OCI-LY1 (cell line): ENCODE measurements at regions not wholly inside any gene's neighbourhood (a gene's known extent, or its start where the extent isn't known, plus 50 kb on each side); places are given as distances from the start of the nearest gene placed in this dataset.

Source experiments
- H2AFZ ChIP-seq: fragments of 200-600 bp; sonication (generic), shearing (Covaris generic); 2 replicates; pipeline ENCODE4 v1.6.0; 2014; ENCODE audit warnings: antibody characterized with exemption, mild to moderate bottlenecking, low read length
- H3F3A ChIP-seq: fragments of 200-600 bp; sonication (generic), shearing (Covaris generic); 2 replicates; pipeline ENCODE4 v1.6.0; 2014; ENCODE audit warnings: mild to moderate bottlenecking, antibody characterized with exemption, low read length, moderate library complexity; ENCODE audit not compliant: insufficient read depth
- H3K27ac ChIP-seq: fragments of 200-600 bp; sonication (generic); 2 replicates; pipeline ENCODE4 v1.5.1; 2014; ENCODE audit warnings: low read length, mixed run types, mild to moderate bottlenecking, low read depth; ENCODE audit not compliant: poor library complexity, severe bottlenecking
- H3K27me3 ChIP-seq: fragments of 200-600 bp; sonication (generic); 2 replicates; pipeline ENCODE4 v1.6.0; 2014; ENCODE audit warnings: antibody characterized with exemption, mild to moderate bottlenecking, low read length, moderate library complexity; ENCODE audit not compliant: insufficient read depth
- H3K36me3 ChIP-seq: fragments of 200-600 bp; sonication (generic); 2 replicates; pipeline ENCODE4 v1.6.1; 2014; ENCODE audit warnings: mild to moderate bottlenecking, antibody characterized with exemption, low read length, moderate library complexity, mixed read lengths; ENCODE audit not compliant: insufficient read depth
- H3K4me1 ChIP-seq: fragments of 200-600 bp; sonication (generic); 2 replicates; pipeline ENCODE4 v1.5.1; 2014; ENCODE audit warnings: mild to moderate bottlenecking, low read length, moderate library complexity; ENCODE audit not compliant: insufficient read depth, severe bottlenecking
- H3K4me2 ChIP-seq: fragments of 200-600 bp; sonication (generic), shearing (Covaris generic); 2 replicates; pipeline ENCODE4 v1.6.1; 2014; ENCODE audit warnings: low read length
- H3K4me3 ChIP-seq: fragments of 200-600 bp; sonication (generic); 2 replicates; pipeline ENCODE4 v1.5.1; 2014; ENCODE audit warnings: low read length, low read depth, mild to moderate bottlenecking, mixed read lengths; ENCODE audit not compliant: poor library complexity, severe bottlenecking
- H3K79me2 ChIP-seq: fragments of 200-600 bp; shearing (Covaris generic); 2 replicates; pipeline ENCODE4 v1.6.1; 2016; ENCODE audit warnings: mixed run types, low read length, mixed read lengths; ENCODE audit not compliant: insufficient read depth
- H3K9ac ChIP-seq: fragments of 200-600 bp; sonication (generic), shearing (Covaris generic); 2 replicates; pipeline ENCODE4 v1.6.1; 2014; ENCODE audit warnings: mild to moderate bottlenecking, low read length, mixed read lengths
- H3K9me2 ChIP-seq: fragments of 200-600 bp; sonication (generic), shearing (Covaris generic); 2 replicates; pipeline ENCODE4 v1.6.1; 2014; ENCODE audit warnings: low read depth, mild to moderate bottlenecking, low read length, mixed read lengths
- H3K9me3 ChIP-seq: fragments of 200-600 bp; shearing (Covaris generic); 2 replicates; pipeline ENCODE4 v1.6.1; 2014; ENCODE audit warnings: low read length, mixed read lengths
- H4K20me1 ChIP-seq: fragments of 200-600 bp; sonication (generic), shearing (Covaris generic); 2 replicates; pipeline ENCODE4 v1.6.0; 2016; ENCODE audit warnings: mild to moderate bottlenecking, low read length; ENCODE audit not compliant: insufficient read depth
- CTCF ChIP-seq: fragments of 200-600 bp; sonication (generic), shearing (Covaris generic); IDR thresholded peaks from 2 replicates; pipeline ENCODE4 v1.5.1; 2017; ENCODE audit warnings: mild to moderate bottlenecking, antibody characterized with exemption, low read length, moderate library complexity, mixed read lengths
- EZH2 ChIP-seq: fragments of 200-600 bp; sonication (generic), shearing (Covaris generic); IDR thresholded peaks from 2 replicates; pipeline ENCODE4 v1.8.0; 2017; ENCODE audit warnings: borderline replicate concordance, mixed run types, mild to moderate bottlenecking, antibody characterized with exemption, low read length, moderate library complexity, mixed read lengths

DNA sequence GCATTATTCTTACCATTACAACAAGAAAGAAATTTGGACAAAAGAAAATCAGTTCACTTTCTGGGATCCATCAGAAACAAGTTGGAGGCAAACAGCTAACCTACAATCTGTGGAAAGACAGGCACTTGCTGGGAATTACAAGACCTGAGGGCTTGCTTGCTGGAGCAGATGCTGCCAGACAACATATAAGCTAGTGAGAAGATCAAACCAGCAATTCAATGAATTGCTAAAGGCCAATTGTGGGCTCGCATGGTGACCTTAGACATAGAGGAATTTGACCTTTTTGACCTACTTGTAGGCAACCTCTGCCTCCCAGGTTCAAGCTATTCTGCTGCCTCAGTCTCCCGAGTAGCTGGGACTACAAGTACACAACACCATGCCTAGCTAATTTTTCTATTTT is 921.2 kb upstream of the CNTNAP5 start:
- no peaks in the 10 kb centered on the region for H3K4me1 ChIP-seq

GRCh38 chr2:123116595-123116994 is 908.5 kb upstream of the CNTNAP5 start:
- no peaks in the 10 kb centered on the region for H4K20me1 ChIP-seq
- no peaks in the 10 kb centered on the region for H3K79me2 ChIP-seq
- H3K9ac ChIP-seq = no peak overlapping the region
- no peaks in the 10 kb centered on the region for H3F3A ChIP-seq
- H3K9me3 ChIP-seq = no peaks in the 10 kb centered on the region
- H3K4me3 ChIP-seq = no peak overlapping the region
- no peak overlapping the region for H3K27ac ChIP-seq
- H3K4me2 ChIP-seq = no peak overlapping the region
- H3K36me3 ChIP-seq = no peaks in the 10 kb centered on the region
- H2AFZ ChIP-seq = no peak overlapping the region
- no peaks in the 10 kb centered on the region for H3K9me2 ChIP-seq
- no peaks in the 10 kb centered on the region for H3K27me3 ChIP-seq
- H3K4me1 ChIP-seq = no peaks in the 10 kb centered on the region
- TF ChIP-seq CTCF = no peak
- no peak for TF ChIP-seq EZH2

More for the DNA sequence above, 921.2 kb upstream of the CNTNAP5 start:
- H2AFZ ChIP-seq = no peak overlapping the region
- no peak overlapping the region for H3K9ac ChIP-seq
- no peaks in the 10 kb centered on the region for H3K9me2 ChIP-seq
- no peak for TF ChIP-seq EZH2
- TF ChIP-seq CTCF = no peak
- no peak overlapping the region for H3K4me3 ChIP-seq
- no peaks in the 10 kb centered on the region for H4K20me1 ChIP-seq
- H3K36me3 ChIP-seq = no peaks in the 10 kb centered on the region
- H3F3A ChIP-seq = no peaks in the 10 kb centered on the region
- no peak overlapping the region for H3K27ac ChIP-seq
- H3K27me3 ChIP-seq = no peaks in the 10 kb centered on the region
- H3K79me2 ChIP-seq = no peaks in the 10 kb centered on the region
- no peaks in the 10 kb centered on the region for H3K9me3 ChIP-seq
- no peak overlapping the region for H3K4me2 ChIP-seq

GRCh38 chr2:123127236-123127635 is 897.9 kb upstream of the CNTNAP5 start:
- Histone ChIP-seq H3K27ac (no peak overlapping the region), H3K27me3 (no peaks in the 10 kb centered on the region), H3K9me3 (no peaks in the 10 kb centered on the region), H3K9me2 (no peaks in the 10 kb centered on the region), H3K4me1 (no peaks in the 10 kb centered on the region), H3K4me2 (no peak overlapping the region), H3K4me3 (no peak overlapping the region), H3F3A (no peaks in the 10 kb centered on the region), H3K79me2 (no peaks in the 10 kb centered on the region), H2AFZ (no peak overlapping the region), H3K36me3 (no peaks in the 10 kb centered on the region), H3K9ac (no peak overlapping the region), H4K20me1 (no peaks in the 10 kb centered on the region)
- no peak for TF ChIP-seq CTCF
- no peak for TF ChIP-seq EZH2
